ENCODE measurements at regions not wholly inside any gene's neighbourhood (a gene's known extent, or its start where the extent isn't known, plus 50 kb on each side); places are given as distances from the start of the nearest gene placed in this dataset.

- no peak for TF ChIP-seq CTCF (IDR thresholded peaks at IDR 0.05 in 4 of 5, conservative IDR thresholded peaks at IDR 0.05 in 1 of 5)
- no peak for TF ChIP-seq POLR2A (IDR thresholded peaks at IDR 0.05)
Observed at GRCh38 chr1:90186506-90187322, 191.8 kb downstream of the ZNF326 start.
